ENCODE measurements at regions not wholly inside any gene's neighbourhood (a gene's known extent, or its start where the extent isn't known, plus 50 kb on each side); places are given as distances from the start of the nearest gene placed in this dataset.

- no peak for TF ChIP-seq GATA2 (IDR thresholded peaks at IDR 0.05; ENCODE audit: insufficient read depth, insufficient read length, low read depth, low read length)
- no peak for TF ChIP-seq MYC (IDR thresholded peaks at IDR 0.05; ENCODE audit: low read depth, low read length)
- no peak for TF ChIP-seq FOS (IDR thresholded peaks at IDR 0.05; ENCODE audit: borderline replicate concordance, insufficient read depth, low read length)
- no peak for TF ChIP-seq POLR2AphosphoS5 (IDR thresholded peaks at IDR 0.05; ENCODE audit: insufficient read depth, low read depth, low read length)
- no peak for TF ChIP-seq CTCF (IDR thresholded peaks at IDR 0.05; ENCODE audit: extremely low read depth in 1 of 2, insufficient read depth in 1 of 2, low read depth in 1 of 2, low read length in 2 of 2)
- TF ChIP-seq POLR2A (IDR thresholded peaks at IDR 0.05; ENCODE audit: low read depth, low read length): no peak
- TF ChIP-seq JUN (IDR thresholded peaks at IDR 0.05; ENCODE audit: borderline replicate concordance, insufficient read depth, insufficient read length, low read depth): no peak
- no peak for TF ChIP-seq EZH2 (IDR thresholded peaks at IDR 0.05; ENCODE audit: borderline replicate concordance, low read depth, low read length, severe bottlenecking)
- TF ChIP-seq MAX (IDR thresholded peaks at IDR 0.05; ENCODE audit: insufficient read depth, insufficient read length): no peak
- no peaks in the 10 kb centered on the region for H4K20me1 ChIP-seq (replicated peaks; ENCODE audit: control insufficient read depth, extremely low read depth, insufficient read depth, low read length)
- dilution Hi-C loops (cut with MboI; ENCODE audit: extremely low pct_ligation_motif_present, low sequenced_read_pairs) (no loop called here), intact Hi-C loops (cut with micrococcal nuclease) (loop anchor here (1.0 to 5.0 kb wide), 4 partner anchors 18 to 264 kb away; no protein-coding TSS in a partner anchor)
- H3K36me3 ChIP-seq (ENCODE audit: control insufficient read depth in 2 of 2, extremely low read depth in 1 of 2, insufficient read depth in 2 of 2, low read length in 2 of 2): no peaks in the 10 kb centered on the region
- no peaks in the 10 kb centered on the region for H3K27me3 ChIP-seq (ENCODE audit: control insufficient read depth in 2 of 2, insufficient read depth in 2 of 2, low read length in 2 of 2)
- ChIA-PET CTCF (interaction anchor here (1.4 to 2.4 kb wide), 4 partner anchors 18 to 395 kb away, joined by 3 to 45 read pairs (median 14); partner anchors contain the start of gene NFIL3), POLR2A (no interaction called here)
- peak overlapping the region; percentile 89 for H3K27ac ChIP-seq (ENCODE audit: insufficient read depth, low read depth, low read length)
- no peaks in the 10 kb centered on the region for H3K79me2 ChIP-seq (ENCODE audit: control insufficient read depth, insufficient read depth, low read length)
- peak; percentile 8 for FAIRE-seq
- no peak overlapping the region for H2AFZ ChIP-seq (ENCODE audit: low read depth, low read length)
- DNase-seq (ENCODE audit: low read depth, low spot score): no peak
- no peak overlapping the region for H3K4me3 ChIP-seq (replicated peaks in 1 of 3; ENCODE audit: insufficient read depth in 1 of 3, low read depth in 1 of 3, low read length in 3 of 3)
- H3K4me2 ChIP-seq (ENCODE audit: insufficient read depth, low read length): no peak overlapping the region
- peaks cover 17% of the 10 kb centered on the region for H3K4me1 ChIP-seq (ENCODE audit: control insufficient read depth, extremely low read depth, insufficient read depth, low read length)
- no peaks in the 10 kb centered on the region for H3K9me3 ChIP-seq (replicated peaks; ENCODE audit: control insufficient read depth, insufficient read depth, low read length)
- H3K9me1 ChIP-seq (replicated peaks; ENCODE audit: control insufficient read depth, extremely low read depth, insufficient read depth, low read length): no peaks in the 10 kb centered on the region
- H3K9ac ChIP-seq (replicated peaks; ENCODE audit: extremely low read depth, insufficient read depth, low read length): no peak overlapping the region
- no TSS peak for BruUV-seq (replicated peaks)
Measured at GRCh38 chr9:91038483-91039124, 237.0 kb downstream of the SYK start.
